ENCODE measurements at regions not wholly inside any gene's neighbourhood (a gene's known extent, or its start where the extent isn't known, plus 50 kb on each side); places are given as distances from the start of the nearest gene placed in this dataset.

DNA sequence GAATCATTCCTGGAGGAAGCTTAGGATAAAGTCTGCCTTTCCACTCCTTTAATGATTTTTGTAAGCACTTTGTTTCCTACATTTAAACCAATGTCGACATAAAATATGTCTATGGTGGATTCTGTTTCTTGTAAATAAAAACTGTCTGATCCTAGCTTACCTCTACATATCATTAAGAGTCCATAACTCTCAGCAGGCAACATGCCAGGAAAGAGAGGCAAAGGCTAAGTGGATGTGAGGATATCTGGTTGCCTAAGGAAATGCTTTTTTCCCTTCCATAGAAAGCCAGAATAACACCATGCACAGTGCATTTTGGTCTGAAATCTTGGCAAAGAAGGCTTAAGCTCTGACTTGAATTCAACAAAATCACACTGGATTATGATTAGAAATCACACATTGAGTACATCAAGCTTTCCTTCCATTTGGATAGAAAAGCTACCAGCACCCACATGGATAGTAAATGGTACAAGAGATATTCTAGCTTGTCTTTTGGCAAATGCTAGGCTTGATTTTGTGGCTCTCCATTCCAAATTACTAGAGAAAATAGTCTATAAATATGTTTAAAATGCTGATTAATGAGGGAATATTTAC lies 57.0 kb upstream of the CNTN1 start:
- TF ChIP-seq, protein P1, sequence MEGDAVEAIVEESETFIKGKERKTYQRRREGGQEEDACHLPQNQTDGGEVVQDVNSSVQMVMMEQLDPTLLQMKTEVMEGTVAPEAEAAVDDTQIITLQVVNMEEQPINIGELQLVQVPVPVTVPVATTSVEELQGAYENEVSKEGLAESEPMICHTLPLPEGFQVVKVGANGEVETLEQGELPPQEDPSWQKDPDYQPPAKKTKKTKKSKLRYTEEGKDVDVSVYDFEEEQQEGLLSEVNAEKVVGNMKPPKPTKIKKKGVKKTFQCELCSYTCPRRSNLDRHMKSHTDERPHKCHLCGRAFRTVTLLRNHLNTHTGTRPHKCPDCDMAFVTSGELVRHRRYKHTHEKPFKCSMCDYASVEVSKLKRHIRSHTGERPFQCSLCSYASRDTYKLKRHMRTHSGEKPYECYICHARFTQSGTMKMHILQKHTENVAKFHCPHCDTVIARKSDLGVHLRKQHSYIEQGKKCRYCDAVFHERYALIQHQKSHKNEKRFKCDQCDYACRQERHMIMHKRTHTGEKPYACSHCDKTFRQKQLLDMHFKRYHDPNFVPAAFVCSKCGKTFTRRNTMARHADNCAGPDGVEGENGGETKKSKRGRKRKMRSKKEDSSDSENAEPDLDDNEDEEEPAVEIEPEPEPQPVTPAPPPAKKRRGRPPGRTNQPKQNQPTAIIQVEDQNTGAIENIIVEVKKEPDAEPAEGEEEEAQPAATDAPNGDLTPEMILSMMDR (IDR thresholded peaks at IDR 0.05; ENCODE audit: insufficient read depth, low read depth, low read length): no peak
- no peak for TF ChIP-seq EZH2 (IDR thresholded peaks at IDR 0.05; ENCODE audit: insufficient read depth, low read length)
